Loucy (cell line): ENCODE measurements at regions not wholly inside any gene's neighbourhood (a gene's known extent, or its start where the extent isn't known, plus 50 kb on each side); places are given as distances from the start of the nearest gene placed in this dataset.

Source experiments
- EZH2phosphoT487 ChIP-seq: fragments of 200-600 bp; IDR thresholded peaks from 2 replicates; pipeline ENCODE4 v1.6.1; 2018; ENCODE audit warnings: antibody characterized with exemption, mild to moderate bottlenecking, moderate library complexity, borderline replicate concordance
- TF ChIP-seq, protein P1 (sequence below): fragments of 200-600 bp; sonication (generic); conservative IDR thresholded peaks from 2 replicates; pipeline ENCODE4 v1.5.1; 2014; ENCODE audit warnings: mild to moderate bottlenecking, antibody characterized with exemption, low read length

DNA sequence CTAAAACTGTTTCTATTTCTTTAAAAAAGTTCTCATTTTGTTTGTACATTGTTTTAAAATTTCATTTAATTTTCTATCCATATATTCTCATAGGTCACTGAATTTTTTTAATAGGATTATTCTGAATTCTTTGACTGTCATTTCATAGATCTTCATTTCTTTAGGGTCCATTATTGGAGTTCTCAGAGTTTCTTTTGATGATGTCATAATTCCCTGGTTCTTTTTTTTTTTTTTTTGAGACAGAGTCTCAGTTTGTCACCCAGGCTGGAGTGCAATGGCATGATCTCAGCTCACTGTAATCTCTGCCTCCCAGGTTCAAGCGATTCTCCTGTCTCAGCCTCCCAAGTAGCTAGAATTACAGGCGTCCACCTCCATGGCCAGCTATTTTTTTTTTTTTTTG, 89.9 kb downstream of the DMRT2 start:
- TF ChIP-seq, protein P1, sequence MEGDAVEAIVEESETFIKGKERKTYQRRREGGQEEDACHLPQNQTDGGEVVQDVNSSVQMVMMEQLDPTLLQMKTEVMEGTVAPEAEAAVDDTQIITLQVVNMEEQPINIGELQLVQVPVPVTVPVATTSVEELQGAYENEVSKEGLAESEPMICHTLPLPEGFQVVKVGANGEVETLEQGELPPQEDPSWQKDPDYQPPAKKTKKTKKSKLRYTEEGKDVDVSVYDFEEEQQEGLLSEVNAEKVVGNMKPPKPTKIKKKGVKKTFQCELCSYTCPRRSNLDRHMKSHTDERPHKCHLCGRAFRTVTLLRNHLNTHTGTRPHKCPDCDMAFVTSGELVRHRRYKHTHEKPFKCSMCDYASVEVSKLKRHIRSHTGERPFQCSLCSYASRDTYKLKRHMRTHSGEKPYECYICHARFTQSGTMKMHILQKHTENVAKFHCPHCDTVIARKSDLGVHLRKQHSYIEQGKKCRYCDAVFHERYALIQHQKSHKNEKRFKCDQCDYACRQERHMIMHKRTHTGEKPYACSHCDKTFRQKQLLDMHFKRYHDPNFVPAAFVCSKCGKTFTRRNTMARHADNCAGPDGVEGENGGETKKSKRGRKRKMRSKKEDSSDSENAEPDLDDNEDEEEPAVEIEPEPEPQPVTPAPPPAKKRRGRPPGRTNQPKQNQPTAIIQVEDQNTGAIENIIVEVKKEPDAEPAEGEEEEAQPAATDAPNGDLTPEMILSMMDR: no peak
- TF ChIP-seq EZH2phosphoT487: no peak
